Activated CD4-positive, CD25-positive, alpha-beta regulatory T cell treated with anti-CD3 and anti-CD28 coated beads, Interleukin-2, amount 50 U/mL, for 72 hours (primary cell): ENCODE measurements at regions not wholly inside any gene's neighbourhood (a gene's known extent, or its start where the extent isn't known, plus 50 kb on each side); places are given as distances from the start of the nearest gene placed in this dataset.

Source experiments
- DNase-seq: peaks from one replicate; pipeline ENCODE4 v3.0.0; 2021

GRCh38 chr19:29263305-29264135 lies 50.6 kb upstream of the UQCRFS1 start:
- peak; percentile 56 for DNase-seq

GRCh38 chr19:29264897-29265296 lies 51.9 kb upstream of the UQCRFS1 start:
- no peak for DNase-seq

- no peak for DNase-seq
Measured at GRCh38 chr19:29265436-29265835, 52.5 kb upstream of the UQCRFS1 start.

DNA sequence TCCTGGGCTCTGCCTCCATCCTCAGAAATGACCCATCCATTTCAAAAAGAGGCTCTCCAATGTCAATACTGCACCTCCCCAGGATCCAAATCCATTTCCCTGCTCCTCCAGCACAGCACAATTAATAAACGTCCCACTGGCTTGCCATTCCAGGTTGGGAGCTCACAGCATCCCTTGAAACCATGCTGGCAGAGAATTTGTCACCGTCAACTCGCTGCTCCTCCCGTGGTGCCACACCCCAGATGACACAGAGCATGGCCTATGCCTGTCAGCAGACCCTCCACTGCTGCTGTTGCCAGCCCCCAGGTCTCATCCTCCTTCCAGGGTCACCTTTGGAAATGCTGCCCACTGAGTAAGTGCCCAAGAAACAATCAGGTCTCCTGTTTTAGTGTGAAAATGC lies 53.0 kb upstream of the UQCRFS1 start:
- DNase-seq, result no peak

- no peak for DNase-seq
Measured at GRCh38 chr19:29266603-29267002, 53.7 kb upstream of the UQCRFS1 start.

GRCh38 chr19:29267701-29268100 lies 54.8 kb upstream of the UQCRFS1 start:
- no peak for DNase-seq

DNA sequence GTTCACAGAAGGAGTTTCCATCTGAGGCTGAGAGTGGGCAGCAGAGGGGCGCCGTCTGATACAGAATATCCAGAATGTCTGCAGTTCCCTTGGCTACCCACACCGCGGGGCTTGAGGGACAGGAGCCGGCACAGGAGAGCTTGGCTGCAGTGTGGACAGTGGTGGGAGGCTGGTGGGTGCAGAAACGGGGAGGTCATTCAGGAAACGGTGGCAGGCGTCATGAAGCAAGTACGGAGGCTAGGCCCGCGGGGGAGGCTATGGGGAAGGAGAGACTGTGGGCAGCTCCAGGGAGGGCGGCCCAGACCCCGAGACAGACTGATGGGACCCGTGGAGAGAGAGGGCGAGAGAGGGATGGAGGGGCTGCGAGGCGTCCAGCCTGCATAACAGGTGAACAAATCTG lies 55.2 kb upstream of the UQCRFS1 start:
- no peak for DNase-seq

DNA sequence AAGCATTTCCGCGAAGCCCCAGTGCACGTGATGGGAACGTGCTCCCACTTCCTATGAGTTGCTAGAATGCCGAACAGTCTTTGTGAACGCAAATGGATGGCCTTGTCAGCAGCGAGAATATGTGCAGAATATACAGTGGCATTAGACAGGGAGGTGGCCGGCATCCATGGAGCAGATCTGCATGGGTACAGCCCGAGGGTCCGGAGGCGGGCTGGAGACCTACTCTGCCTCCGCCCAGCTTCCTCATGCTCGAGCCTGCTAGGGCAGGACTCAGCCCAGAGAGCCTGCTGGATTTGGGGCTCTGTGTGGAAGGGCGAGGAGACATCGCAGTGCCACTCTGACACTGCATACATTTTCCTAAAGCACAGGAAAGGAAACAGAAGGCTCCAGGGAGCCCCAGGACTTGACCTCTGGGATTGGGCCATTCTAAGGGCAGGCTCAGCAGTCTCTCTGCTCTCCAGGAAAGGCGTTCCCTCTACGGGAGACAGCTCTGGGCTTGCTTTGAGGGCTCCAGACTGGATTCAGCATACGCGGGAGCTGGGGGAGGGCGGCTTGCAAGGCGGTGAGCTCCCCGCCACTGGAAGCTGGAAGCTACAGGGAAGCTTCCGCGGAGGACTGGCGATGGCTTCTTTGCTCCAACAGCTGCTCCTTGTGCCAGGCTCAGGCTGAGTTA lies 55.9 kb upstream of the UQCRFS1 start:
- DNase-seq, result no peak

DNA sequence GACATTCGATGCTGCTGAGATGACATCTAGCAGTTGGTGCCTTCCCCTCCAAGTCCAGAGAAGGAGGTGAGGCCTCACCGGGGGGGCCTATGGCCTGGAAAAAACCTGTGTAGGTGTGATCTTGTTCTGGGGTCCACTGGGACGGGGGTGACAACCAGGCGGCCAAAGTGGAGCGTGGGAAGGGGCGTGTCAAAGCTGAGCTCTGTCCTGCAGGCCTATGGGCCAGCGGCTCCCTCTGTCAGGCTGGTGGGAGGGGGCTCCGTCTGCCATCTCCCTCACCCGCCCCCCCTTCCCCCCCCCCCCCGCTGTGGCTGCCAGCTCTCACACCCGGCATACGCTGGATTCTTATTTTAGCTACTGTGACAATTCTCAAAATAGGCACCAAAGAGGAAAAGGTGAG lies 56.7 kb upstream of the UQCRFS1 start:
- DNase-seq, result no peak

- DNase-seq, result no peak
Measured at GRCh38 chr19:29271341-29271740, 58.4 kb upstream of the UQCRFS1 start.

DNA sequence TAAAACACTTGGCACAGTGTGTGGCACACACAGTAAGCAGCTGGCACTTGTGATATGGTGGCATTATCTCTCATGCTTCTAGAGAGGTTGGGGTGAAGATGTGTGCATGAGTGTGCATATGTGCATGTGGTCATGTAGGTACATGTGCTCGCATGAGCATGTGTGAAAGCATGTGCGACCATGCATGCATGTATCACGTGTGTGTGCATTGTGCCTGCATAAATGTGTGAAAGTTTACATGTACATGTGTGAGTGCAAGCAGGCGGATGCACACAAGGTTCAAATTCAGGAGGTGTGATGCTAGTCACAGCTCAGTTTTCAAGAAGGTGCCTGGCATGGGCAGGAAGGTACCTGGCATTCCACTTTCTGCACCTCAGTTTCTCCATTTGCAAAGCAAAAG lies 59.0 kb upstream of the UQCRFS1 start:
- no peak for DNase-seq

- no peak for DNase-seq
Measured at GRCh38 chr19:29273000-29273640, 60.2 kb upstream of the UQCRFS1 start.

GRCh38 chr19:29275266-29275665 lies 62.3 kb upstream of the UQCRFS1 start:
- DNase-seq, result no peak

- DNase-seq, result peak; percentile 52
Measured at GRCh38 chr19:29277102-29277501, 64.2 kb upstream of the UQCRFS1 start.

GRCh38 chr19:29278716-29279115 lies 65.8 kb upstream of the UQCRFS1 start:
- DNase-seq, result no peak

GRCh38 chr19:29283366-29283765 lies 70.4 kb upstream of the UQCRFS1 start:
- no peak for DNase-seq

- no peak for DNase-seq
Measured at GRCh38 chr19:29285187-29285687, 72.3 kb upstream of the UQCRFS1 start.

- no peak for DNase-seq
Measured at GRCh38 chr19:29285878-29286277, 72.9 kb upstream of the UQCRFS1 start.

DNA sequence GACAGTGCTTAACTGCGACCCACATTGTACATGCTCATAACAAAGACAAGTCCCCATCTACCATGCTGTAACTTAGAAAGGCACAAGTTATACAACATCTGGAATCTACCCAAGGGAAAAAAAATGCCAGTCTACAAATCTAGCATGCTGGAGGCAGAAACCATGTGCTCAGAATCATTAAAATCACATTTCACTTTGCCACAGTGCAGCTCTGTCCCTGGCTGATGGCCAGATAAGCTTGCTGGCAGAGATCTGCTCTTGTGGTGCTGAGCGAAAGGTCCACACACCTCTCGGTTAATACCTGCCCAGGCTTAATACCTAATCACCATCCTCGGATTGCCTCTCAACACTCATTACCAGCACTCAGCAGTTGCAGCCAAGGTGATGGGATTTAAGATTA lies 74.1 kb upstream of the UQCRFS1 start:
- no peak for DNase-seq

DNA sequence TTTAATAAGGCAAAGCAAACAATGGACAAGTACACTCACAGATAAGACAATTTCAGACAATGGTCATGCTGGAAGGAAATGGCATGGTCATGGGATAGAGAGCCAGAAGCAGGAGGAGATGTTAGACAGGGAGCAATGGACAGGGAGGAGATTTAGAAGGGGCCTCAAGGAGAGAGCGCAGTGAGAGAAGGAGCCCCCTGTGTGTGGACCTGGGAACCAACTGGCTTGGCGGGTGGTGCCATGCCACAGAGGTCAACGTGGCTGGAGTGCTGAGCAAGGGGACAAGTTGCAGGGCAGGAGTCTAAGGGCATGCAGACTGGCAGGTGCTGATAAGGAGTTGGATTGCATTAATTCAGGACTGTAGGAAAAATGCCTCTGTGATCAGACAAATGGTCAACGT lies 75.3 kb upstream of the UQCRFS1 start:
- DNase-seq, result no peak

GRCh38 chr19:29289020-29289419 lies 76.1 kb upstream of the UQCRFS1 start:
- DNase-seq, result no peak

DNA sequence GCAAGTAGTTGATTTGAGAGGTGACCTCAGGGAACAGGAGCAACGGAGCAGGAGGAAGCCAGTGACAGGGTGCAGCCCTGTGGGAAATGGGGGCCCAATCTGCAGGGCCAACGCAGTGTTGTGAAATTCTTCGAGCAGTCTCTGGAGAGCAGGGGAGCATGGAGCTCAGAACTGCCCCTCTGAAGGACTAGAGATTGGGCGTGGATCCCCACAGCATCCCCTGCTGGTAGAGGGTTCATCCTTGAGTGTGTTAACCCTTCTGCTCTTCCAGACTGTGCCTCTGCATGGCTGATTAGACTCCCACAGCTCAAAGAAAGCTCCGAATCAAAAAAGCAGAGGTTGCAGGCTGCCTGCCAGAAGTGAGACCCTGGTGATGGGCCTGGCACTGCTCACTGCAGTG lies 77.9 kb upstream of the UQCRFS1 start:
- DNase-seq, result no peak

- DNase-seq, result no peak
Measured at GRCh38 chr19:29292153-29292552, 79.2 kb upstream of the UQCRFS1 start.

DNA sequence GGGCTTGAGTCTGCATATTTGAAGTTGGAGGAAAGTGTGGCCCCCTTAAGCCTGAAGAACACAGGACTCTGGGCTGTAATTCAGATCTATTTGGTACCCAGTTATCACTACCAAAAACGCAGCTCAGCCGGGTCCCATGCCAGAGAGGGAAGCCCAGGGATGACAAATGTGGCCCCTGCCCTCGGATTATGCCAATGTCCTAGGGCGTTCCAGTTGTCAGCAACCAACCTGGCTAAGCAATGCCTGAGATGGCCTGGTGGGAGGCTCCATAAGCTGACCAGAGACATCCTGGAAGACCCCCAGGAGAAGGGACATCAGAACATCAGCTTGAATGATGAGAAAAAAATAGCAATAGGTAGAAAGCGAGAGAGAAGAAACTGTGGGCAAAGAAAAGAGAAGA lies 79.6 kb upstream of the UQCRFS1 start:
- no peak for DNase-seq
